Ishikawa (cell line): ENCODE measurements at regions not wholly inside any gene's neighbourhood (a gene's known extent, or its start where the extent isn't known, plus 50 kb on each side); places are given as distances from the start of the nearest gene placed in this dataset.

ENCODE experiments used
- CEBPB ChIP-seq: IDR thresholded peaks from 2 replicates; pipeline ENCODE4 v1.6.1; 2012
- EGR1 ChIP-seq: IDR thresholded peaks from 2 replicates; pipeline ENCODE4 v1.6.1; 2012
- EP300 ChIP-seq: IDR thresholded peaks from 2 replicates; pipeline ENCODE4 v1.6.1; 2012; ENCODE audit warnings: borderline replicate concordance
- RAD21 ChIP-seq: IDR thresholded peaks from 2 replicates; pipeline ENCODE4 v1.6.1; 2012; ENCODE audit warnings: low read depth

GRCh38 chr10:121669028-121669374 lies 70.8 kb upstream of the FGFR2 start:
- no peak for TF ChIP-seq RAD21
- TF ChIP-seq EP300: no peak
- no peak for TF ChIP-seq CEBPB
- no peak for TF ChIP-seq EGR1
